Gastroesophageal sphincter (tissue), 4 donors: ENCODE measurements at regions not wholly inside any gene's neighbourhood (a gene's known extent, or its start where the extent isn't known, plus 50 kb on each side); places are given as distances from the start of the nearest gene placed in this dataset.

ENCODE experiments used
- ATAC-seq: fragments of 150-250 bp; one replicate; pipeline ENCODE4 v1.9.1; 2016; ENCODE audit warnings: mild to moderate bottlenecking, moderate library complexity
- H3K27ac ChIP-seq, 4 donors: fragments of 200-600 bp; sonication (generic) in 3 of 4; 1 replicate in 3 of 4; 2 replicates in 1 of 4; pipeline ENCODE4 v1.5.1; 2016 to 2019
- H3K27me3 ChIP-seq: fragments of 200-600 bp; sonication (generic); one replicate; pipeline ENCODE4 v1.5.1; 2019
- H3K36me3 ChIP-seq, 2 donors: fragments of 200-600 bp; sonication (generic); one replicate each; pipeline ENCODE4 v1.5.1; 2019; ENCODE audit warnings: control low read depth in 1 of 2
- H3K4me1 ChIP-seq, 3 donors: fragments of 200-600 bp; sonication (generic); 1 replicate in 2 of 3; 2 replicates in 1 of 3; pipeline ENCODE4 v1.5.1; 2016 to 2019; ENCODE audit warnings: control low read depth in 2 of 3
- H3K4me3 ChIP-seq, 2 donors: fragments of 200-600 bp; sonication (generic); one replicate each; pipeline ENCODE4 v1.5.1; 2019; ENCODE audit warnings: mild to moderate bottlenecking in 1 of 2, moderate library complexity in 1 of 2
- H3K9me3 ChIP-seq, 3 donors: fragments of 200-600 bp; sonication (generic); one replicate each; pipeline ENCODE4 v1.5.1; 2017 to 2019; ENCODE audit warnings: control low read depth in 2 of 3
- CTCF ChIP-seq, 4 experiments: fragments of 200-600 bp in 2 of 4; fragments of 450-650 bp in 2 of 4; sonication (generic) in 1 of 4; IDR thresholded peaks; one replicate each; pipeline ENCODE4 v1.5.1; 2017 to 2019; ENCODE audit warnings: antibody characterized with exemption in 4 of 4, mild to moderate bottlenecking in 2 of 4, moderate library complexity in 2 of 4
- EP300 ChIP-seq: sonication (generic); formaldehyde crosslinking; IDR thresholded peaks from one replicate; pipeline ENCODE4 v1.6.1; 2017; ENCODE audit warnings: antibody characterized with exemption, mild to moderate bottlenecking
- POLR2A ChIP-seq, 2 donors: fragments of 450-650 bp; IDR thresholded peaks; one replicate each; pipeline ENCODE4 v1.6.1; 2017; ENCODE audit warnings: antibody characterized with exemption in 2 of 2, mild to moderate bottlenecking in 2 of 2, moderate library complexity in 1 of 2
- POLR2AphosphoS5 ChIP-seq: sonication (generic); formaldehyde crosslinking; IDR thresholded peaks from one replicate; pipeline ENCODE4 v1.6.1; 2017; ENCODE audit warnings: antibody characterized with exemption
- WGBS, 2 donors: methylation state at CpG; one replicate each; pipeline ENCODE4 v1.1.5; 2018; ENCODE audit warnings: low coverage in 1 of 2; 5-methylcytosine and 5-hydroxymethylcytosine counted together

- WGBS, 2 donors, result 44 to 67% methylated on average over 2 of the region's 2 CpGs
- no peaks in the 10 kb centered on the region for H3K27me3 ChIP-seq
- no peak for ATAC-seq
- no peak overlapping the region for H3K4me3 ChIP-seq
- H3K9me3 ChIP-seq, result no peaks in the 10 kb centered on the region
- H3K27ac ChIP-seq, result no peak overlapping the region
- H3K36me3 ChIP-seq, result no peaks in the 10 kb centered on the region
- no peaks in the 10 kb centered on the region for H3K4me1 ChIP-seq
- TF ChIP-seq POLR2A (IDR thresholded peaks at IDR 0.05) (no peak), CTCF (IDR thresholded peaks at IDR 0.05) (no peak), EP300 (no peak), POLR2AphosphoS5 (no peak)
Observed at GRCh38 chr10:89891006-89891535, 189.7 kb downstream of the KIF20B start.

- Histone ChIP-seq H3K36me3 (no peaks in the 10 kb centered on the region), H3K27ac (no peak overlapping the region), H3K4me3 (no peak overlapping the region), H3K27me3 (no peaks in the 10 kb centered on the region), H3K9me3 (no peaks in the 10 kb centered on the region), H3K4me1 (no peaks in the 10 kb centered on the region)
- no peak for TF ChIP-seq POLR2A (IDR thresholded peaks at IDR 0.05)
- TF ChIP-seq CTCF (IDR thresholded peaks at IDR 0.05), result no peak
- no peak for TF ChIP-seq EP300
- no peak for TF ChIP-seq POLR2AphosphoS5
- ATAC-seq, result no peak
- WGBS, 2 donors, result 89 to 100% methylated on average over 1 of the region's 1 CpG
Observed at GRCh38 chr10:89894051-89894450, 192.7 kb downstream of the KIF20B start.

- no peak for ATAC-seq
- 82 to 88% methylated on average over 1 of the region's 1 CpG for WGBS, 2 donors
Observed at GRCh38 chr10:89900554-89900953, 199.2 kb downstream of the KIF20B start.

GRCh38 chr10:89901895-89902294 lies 200.5 kb downstream of the KIF20B start:
- Histone ChIP-seq H3K4me3 (no peak overlapping the region), H3K27me3 (no peaks in the 10 kb centered on the region), H3K27ac (no peak overlapping the region), H3K4me1 (no peaks in the 10 kb centered on the region), H3K9me3 (no peaks in the 10 kb centered on the region), H3K36me3 (no peaks in the 10 kb centered on the region)
- no peak for TF ChIP-seq EP300
- ATAC-seq, result no peak
- WGBS, 2 donors, result 91 to 93% methylated on average over 1 of the region's 1 CpG

More at GRCh38 chr10:89900554-89900953, 199.2 kb downstream of the KIF20B start:
- TF ChIP-seq POLR2A (IDR thresholded peaks at IDR 0.05) (no peak), CTCF (IDR thresholded peaks at IDR 0.05) (no peak)
- Histone ChIP-seq H3K27me3 (no peaks in the 10 kb centered on the region), H3K4me3 (no peak overlapping the region), H3K4me1 (no peaks in the 10 kb centered on the region), H3K27ac (no peak overlapping the region), H3K36me3 (no peaks in the 10 kb centered on the region), H3K9me3 (no peaks in the 10 kb centered on the region)

- H3K36me3 ChIP-seq, result no peaks in the 10 kb centered on the region
- no CpG with 5 or more reads among the region's 4 CpGs for WGBS, 2 donors
- ATAC-seq, result no peak
Observed at GRCh38 chr10:89904755-89905154, 203.4 kb downstream of the KIF20B start.

More at GRCh38 chr10:89904755-89905154, 203.4 kb downstream of the KIF20B start:
- H3K4me3 ChIP-seq, result no peak overlapping the region
- TF ChIP-seq POLR2AphosphoS5 (no peak), EP300 (no peak), CTCF (IDR thresholded peaks at IDR 0.05) (no peak), POLR2A (IDR thresholded peaks at IDR 0.05) (no peak)
- H3K9me3 ChIP-seq, result no peaks in the 10 kb centered on the region
- no peak overlapping the region for H3K27ac ChIP-seq
- H3K4me1 ChIP-seq, result no peaks in the 10 kb centered on the region
- H3K27me3 ChIP-seq, result no peaks in the 10 kb centered on the region
